ENCODE measurements at regions not wholly inside any gene's neighbourhood (a gene's known extent, or its start where the extent isn't known, plus 50 kb on each side); places are given as distances from the start of the nearest gene placed in this dataset.

DNA sequence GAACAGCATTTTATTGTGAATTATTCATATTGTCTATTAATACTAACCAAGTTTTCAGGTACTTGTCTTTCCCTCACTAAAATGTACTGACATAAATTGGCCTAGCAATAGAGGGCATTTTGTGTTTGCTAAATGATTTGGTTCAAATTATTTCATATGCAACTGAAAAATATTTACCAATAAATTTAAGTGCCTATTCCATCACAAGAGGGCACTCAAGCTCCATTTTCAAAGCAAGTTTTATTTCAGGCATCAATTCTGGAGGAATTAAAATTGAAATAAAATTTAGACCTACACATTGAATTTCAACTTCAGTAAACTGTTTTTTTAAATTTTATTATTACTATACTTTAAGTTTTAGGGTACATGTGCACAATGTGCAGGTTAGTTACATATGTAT lies 114.3 kb upstream of the SYNCRIP start:
- Histone ChIP-seq H3K4me1 (ENCODE audit: insufficient read depth, low read length) (peaks cover 8% of the 10 kb centered on the region; the same call in 1 of the 2 replicates), H3K4me2 (ENCODE audit: low read depth, low read length) (no peak overlapping the region), H3K4me3 (replicated peaks in 1 of 3; ENCODE audit: insufficient read depth in 1 of 3, low read depth in 2 of 3, low read length in 3 of 3) (no peak overlapping the region), H2AFZ (ENCODE audit: low read length) (no peak overlapping the region), H3K27ac (ENCODE audit: extremely low read length, insufficient read depth, low read length) (no peak overlapping the region), H3K36me3 (replicated peaks in 1 of 2; ENCODE audit: control insufficient read depth in 1 of 2, insufficient read depth in 2 of 2, low read length in 2 of 2) (no peaks in the 10 kb centered on the region), H3K9ac (ENCODE audit: insufficient read depth, low read depth, low read length) (no peak overlapping the region), H3K9me3 (ENCODE audit: low read length) (no peaks in the 10 kb centered on the region), H3K27me3 (ENCODE audit: control insufficient read depth in 1 of 2, insufficient read depth in 2 of 2, low read length in 2 of 2) (peaks cover 0 to under 1% of the 10 kb centered on the region in 2 experiments; a peak in 2 of 5 replicates), H3K79me2 (ENCODE audit: insufficient read depth, low read length) (no peaks in the 10 kb centered on the region), H4K20me1 (ENCODE audit: insufficient read depth, low read length) (no peaks in the 10 kb centered on the region)
- DNase-seq (ENCODE audit: low spot score): no peak
- POLR2A ChIA-PET: no interaction called here
- BruUV-seq (replicated peaks): no TSS peak
- TF ChIP-seq ZNF670 (CRISPR knock-in tag; IDR thresholded peaks at IDR 0.05; ENCODE audit: borderline replicate concordance) (no peak), STAG1 (CRISPR knock-in tag; IDR thresholded peaks at IDR 0.05) (peak; percentile 65), ADNP (CRISPR knock-in tag; IDR thresholded peaks at IDR 0.05) (no peak), ZNF3 (CRISPR knock-in tag; IDR thresholded peaks at IDR 0.05) (no peak), ZNF430 (CRISPR knock-in tag; IDR thresholded peaks at IDR 0.05) (no peak), MAZ (IDR thresholded peaks at IDR 0.05; ENCODE audit: borderline replicate concordance, low read depth, low read length) (no peak), MAZ (CRISPR knock-in tag; IDR thresholded peaks at IDR 0.05; ENCODE audit: low read depth) (no peak), RAD21 (CRISPR knock-in tag; IDR thresholded peaks at IDR 0.05) (no peak)
- TF ChIP-seq, protein P1, sequence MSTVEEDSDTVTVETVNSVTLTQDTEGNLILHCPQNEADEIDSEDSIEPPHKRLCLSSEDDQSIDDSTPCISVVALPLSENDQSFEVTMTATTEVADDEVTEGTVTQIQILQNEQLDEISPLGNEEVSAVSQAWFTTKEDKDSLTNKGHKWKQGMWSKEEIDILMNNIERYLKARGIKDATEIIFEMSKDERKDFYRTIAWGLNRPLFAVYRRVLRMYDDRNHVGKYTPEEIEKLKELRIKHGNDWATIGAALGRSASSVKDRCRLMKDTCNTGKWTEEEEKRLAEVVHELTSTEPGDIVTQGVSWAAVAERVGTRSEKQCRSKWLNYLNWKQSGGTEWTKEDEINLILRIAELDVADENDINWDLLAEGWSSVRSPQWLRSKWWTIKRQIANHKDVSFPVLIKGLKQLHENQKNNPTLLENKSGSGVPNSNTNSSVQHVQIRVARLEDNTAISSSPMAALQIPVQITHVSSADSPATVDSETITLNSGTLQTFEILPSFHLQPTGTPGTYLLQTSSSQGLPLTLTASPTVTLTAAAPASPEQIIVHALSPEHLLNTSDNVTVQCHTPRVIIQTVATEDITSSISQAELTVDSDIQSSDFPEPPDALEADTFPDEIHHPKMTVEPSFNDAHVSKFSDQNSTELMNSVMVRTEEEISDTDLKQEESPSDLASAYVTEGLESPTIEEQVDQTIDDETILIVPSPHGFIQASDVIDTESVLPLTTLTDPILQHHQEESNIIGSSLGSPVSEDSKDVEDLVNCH (CRISPR knock-in tag; IDR thresholded peaks at IDR 0.05): no peak
- TF ChIP-seq, protein P2, sequence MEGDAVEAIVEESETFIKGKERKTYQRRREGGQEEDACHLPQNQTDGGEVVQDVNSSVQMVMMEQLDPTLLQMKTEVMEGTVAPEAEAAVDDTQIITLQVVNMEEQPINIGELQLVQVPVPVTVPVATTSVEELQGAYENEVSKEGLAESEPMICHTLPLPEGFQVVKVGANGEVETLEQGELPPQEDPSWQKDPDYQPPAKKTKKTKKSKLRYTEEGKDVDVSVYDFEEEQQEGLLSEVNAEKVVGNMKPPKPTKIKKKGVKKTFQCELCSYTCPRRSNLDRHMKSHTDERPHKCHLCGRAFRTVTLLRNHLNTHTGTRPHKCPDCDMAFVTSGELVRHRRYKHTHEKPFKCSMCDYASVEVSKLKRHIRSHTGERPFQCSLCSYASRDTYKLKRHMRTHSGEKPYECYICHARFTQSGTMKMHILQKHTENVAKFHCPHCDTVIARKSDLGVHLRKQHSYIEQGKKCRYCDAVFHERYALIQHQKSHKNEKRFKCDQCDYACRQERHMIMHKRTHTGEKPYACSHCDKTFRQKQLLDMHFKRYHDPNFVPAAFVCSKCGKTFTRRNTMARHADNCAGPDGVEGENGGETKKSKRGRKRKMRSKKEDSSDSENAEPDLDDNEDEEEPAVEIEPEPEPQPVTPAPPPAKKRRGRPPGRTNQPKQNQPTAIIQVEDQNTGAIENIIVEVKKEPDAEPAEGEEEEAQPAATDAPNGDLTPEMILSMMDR (CRISPR knock-in tag; IDR thresholded peaks at IDR 0.05): peak; percentile 26
- TF ChIP-seq, protein P3, sequence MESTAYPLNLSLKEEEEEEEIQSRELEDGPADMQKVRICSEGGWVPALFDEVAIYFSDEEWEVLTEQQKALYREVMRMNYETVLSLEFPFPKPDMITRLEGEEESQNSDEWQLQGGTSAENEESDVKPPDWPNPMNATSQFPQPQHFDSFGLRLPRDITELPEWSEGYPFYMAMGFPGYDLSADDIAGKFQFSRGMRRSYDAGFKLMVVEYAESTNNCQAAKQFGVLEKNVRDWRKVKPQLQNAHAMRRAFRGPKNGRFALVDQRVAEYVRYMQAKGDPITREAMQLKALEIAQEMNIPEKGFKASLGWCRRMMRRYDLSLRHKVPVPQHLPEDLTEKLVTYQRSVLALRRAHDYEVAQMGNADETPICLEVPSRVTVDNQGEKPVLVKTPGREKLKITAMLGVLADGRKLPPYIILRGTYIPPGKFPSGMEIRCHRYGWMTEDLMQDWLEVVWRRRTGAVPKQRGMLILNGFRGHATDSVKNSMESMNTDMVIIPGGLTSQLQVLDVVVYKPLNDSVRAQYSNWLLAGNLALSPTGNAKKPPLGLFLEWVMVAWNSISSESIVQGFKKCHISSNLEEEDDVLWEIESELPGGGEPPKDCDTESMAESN (CRISPR knock-in tag; conservative IDR thresholded peaks at IDR 0.05): no peak
- ATAC-seq: no peak
- FAIRE-seq: no peak
- CTCF ChIA-PET (ENCODE audit: low intra/inter-chr PET ratio, low total read pairs): interaction anchor here (1.4 kb wide), 2 partner anchors 418 to 1100 kb away, joined by 3 to 8 read pairs; no protein-coding TSS in a partner anchor
- intact Hi-C loops (cut with micrococcal nuclease; ENCODE audit: unreplicated experiment) (loop anchor here (10.0 kb wide), 1 partner anchor 1178 kb away; the partner anchor contains the start of gene HTR1E), in situ Hi-C loops (cut with HindIII; ENCODE audit: extremely low pct_ligation_motif_present, low pct_unique_long_range_greater_than_20kb) (loop anchor here (25.0 kb wide), 1 partner anchor 430 kb away; no protein-coding TSS in a partner anchor)
